WTC11 (cell line): ENCODE measurements at regions not wholly inside any gene's neighbourhood (a gene's known extent, or its start where the extent isn't known, plus 50 kb on each side); places are given as distances from the start of the nearest gene placed in this dataset.

ENCODE experiments used
- ATAC-seq: fragments of 200-7000 bp; cut with Tn5 transposase; 2 replicates; pipeline ENCODE4 v1.10.0; 2021; ENCODE audit warnings: mild to moderate bottlenecking, moderate library complexity
- CTCF ChIA-PET: fragments of 300-600 bp; sonication (Branson Sonifier 250); formaldehyde crosslinking; loops from one replicate; lab custom pipeline; 2021; ENCODE audit warnings: antibody characterized with exemption; lab: Charles Lee
- POLR2A ChIA-PET: fragments of 350-600 bp; sonication (Branson Sonifier 250); formaldehyde crosslinking; loops from one replicate; lab custom pipeline; 2021; ENCODE audit warnings: antibody characterized with exemption; lab: Charles Lee
- DNase-seq: peaks from one replicate; pipeline ENCODE4 v3.0.0; 2021; ENCODE audit warnings: low spot score
- H3K27ac Mint-ChIP-seq: 2 replicates; pipeline ENCODE4 v1.8.0; 2021; ENCODE audit warnings: mixed read lengths
- H3K27me3 Mint-ChIP-seq: 2 replicates; pipeline ENCODE4 v1.8.0; 2021; ENCODE audit warnings: low read depth, mild to moderate bottlenecking, moderate library complexity, mixed read lengths
- H3K36me3 Mint-ChIP-seq: 2 replicates; pipeline ENCODE4 v1.8.0; 2021; ENCODE audit warnings: mixed read lengths
- H3K4me1 Mint-ChIP-seq: 2 replicates; pipeline ENCODE4 v1.8.0; 2022; ENCODE audit warnings: mixed read lengths
- H3K4me3 Mint-ChIP-seq: 2 replicates; pipeline ENCODE4 v1.8.0; 2021; ENCODE audit warnings: mild to moderate bottlenecking, moderate library complexity, mixed read lengths
- H3K9me3 Mint-ChIP-seq: 2 replicates; pipeline ENCODE4 v1.8.0; 2021; ENCODE audit warnings: mixed read lengths
- GABPB1 ChIP-seq: sonication (generic); formaldehyde crosslinking; IDR thresholded peaks from 2 replicates; pipeline ENCODE4 v1.8.1; 2023; ENCODE audit warnings: mild to moderate bottlenecking, missing genetic modification reagents
- GTF2I ChIP-seq: fragments of 250-450 bp; sonication (Bioruptor Pico); conservative IDR thresholded peaks from 2 replicates; pipeline ENCODE4 v1.4.0; 2021; ENCODE audit warnings: mild to moderate bottlenecking
- MYBL2 ChIP-seq: sonication (generic); formaldehyde crosslinking; IDR thresholded peaks from 2 replicates; pipeline ENCODE4 v1.8.1; 2023; ENCODE audit warnings: mild to moderate bottlenecking, moderate library complexity, missing genetic modification reagents
- PRRX2 ChIP-seq: fragments of 250-450 bp; sonication (Bioruptor Pico); IDR thresholded peaks from 2 replicates; pipeline ENCODE4 v1.8.0; 2021; ENCODE audit warnings: mild to moderate bottlenecking
- RELA ChIP-seq: sonication (generic); formaldehyde crosslinking; IDR thresholded peaks from 2 replicates; pipeline ENCODE4 v1.8.1; 2022; ENCODE audit warnings: missing genetic modification reagents, mild to moderate bottlenecking, borderline replicate concordance
- SMAD4 ChIP-seq: sonication (generic); formaldehyde crosslinking; IDR thresholded peaks from 2 replicates; pipeline ENCODE4 v1.8.0; 2022; ENCODE audit warnings: mild to moderate bottlenecking, missing genetic modification reagents
- TEAD1 ChIP-seq: sonication (generic); formaldehyde crosslinking; IDR thresholded peaks from 2 replicates; pipeline ENCODE4 v1.8.0; 2022; ENCODE audit warnings: mild to moderate bottlenecking, missing genetic modification reagents
- ZNF138 ChIP-seq: sonication (generic); formaldehyde crosslinking; conservative IDR thresholded peaks from 2 replicates; pipeline ENCODE4 v1.8.1; 2022; ENCODE audit warnings: mild to moderate bottlenecking, moderate library complexity, missing genetic modification reagents
- ZNF423 ChIP-seq: fragments of 250-450 bp; sonication (Bioruptor Pico); IDR thresholded peaks from 2 replicates; pipeline ENCODE4 v2.1.2; 2022; ENCODE audit warnings: mild to moderate bottlenecking, moderate library complexity
- TF ChIP-seq, protein P1 (sequence below): sonication (generic); formaldehyde crosslinking; IDR thresholded peaks from 2 replicates; pipeline ENCODE4 v1.8.1; 2023; ENCODE audit warnings: mild to moderate bottlenecking, missing genetic modification reagents, moderate library complexity
- TF ChIP-seq, protein P2 (sequence below): fragments of 250-450 bp; sonication (Bioruptor Pico); IDR thresholded peaks from 2 replicates; pipeline ENCODE4 v1.9.0; 2021; ENCODE audit warnings: mild to moderate bottlenecking
- TF ChIP-seq, protein P3 (sequence below): sonication (generic); formaldehyde crosslinking; IDR thresholded peaks from 2 replicates; pipeline ENCODE4 v1.8.1; 2023; ENCODE audit warnings: mild to moderate bottlenecking, missing genetic modification reagents
- TF ChIP-seq, protein P4 (sequence below): sonication (generic); formaldehyde crosslinking; IDR thresholded peaks from 2 replicates; pipeline ENCODE4 v1.8.0; 2023; ENCODE audit warnings: missing genetic modification reagents
- TF ChIP-seq, protein P5 (sequence below): fragments of 250-450 bp; sonication (Bioruptor Pico); IDR thresholded peaks from 2 replicates; pipeline ENCODE4 v1.9.0; 2021; ENCODE audit warnings: mild to moderate bottlenecking, borderline replicate concordance
- TF ChIP-seq, protein P6 (sequence below): fragments of 250-450 bp; sonication (Bioruptor Pico); IDR thresholded peaks from 2 replicates; pipeline ENCODE4 v1.9.0; 2021; ENCODE audit warnings: mild to moderate bottlenecking
- TF ChIP-seq, protein P7 (sequence below): sonication (generic); formaldehyde crosslinking; IDR thresholded peaks from 2 replicates; pipeline ENCODE4 v1.8.0; 2022; ENCODE audit warnings: missing genetic modification reagents

DNA sequence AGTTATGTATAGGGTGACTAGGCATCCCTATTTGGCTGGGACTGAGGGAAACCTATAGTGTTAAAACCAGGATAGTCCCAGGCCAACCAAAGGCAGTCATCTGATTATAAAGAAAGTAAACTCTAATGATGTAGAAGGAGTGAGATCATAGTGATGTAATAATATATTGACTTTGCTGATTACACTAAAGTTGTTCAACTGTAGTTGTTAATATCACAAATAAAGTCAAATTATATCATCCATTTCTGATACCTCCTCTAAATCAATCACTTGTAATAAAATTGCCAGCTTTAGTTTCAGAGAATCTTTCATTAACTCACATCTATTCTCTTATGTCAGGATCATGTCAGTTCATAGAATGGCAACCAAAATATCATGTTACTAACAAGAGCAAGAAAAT lies 98.6 kb downstream of the FOXB1 start:
- DNase-seq (no peak), ATAC-seq (no peak)
- CTCF ChIA-PET = no interaction called here
- H3K27me3 Mint-ChIP-seq = peaks cover 3% of the 10 kb centered on the region; the same call in 1 of the 2 replicates
- H3K27ac Mint-ChIP-seq = no peak overlapping the region
- H3K4me1 Mint-ChIP-seq = peaks cover 8% of the 10 kb centered on the region
- TF ChIP-seq, protein P1, sequence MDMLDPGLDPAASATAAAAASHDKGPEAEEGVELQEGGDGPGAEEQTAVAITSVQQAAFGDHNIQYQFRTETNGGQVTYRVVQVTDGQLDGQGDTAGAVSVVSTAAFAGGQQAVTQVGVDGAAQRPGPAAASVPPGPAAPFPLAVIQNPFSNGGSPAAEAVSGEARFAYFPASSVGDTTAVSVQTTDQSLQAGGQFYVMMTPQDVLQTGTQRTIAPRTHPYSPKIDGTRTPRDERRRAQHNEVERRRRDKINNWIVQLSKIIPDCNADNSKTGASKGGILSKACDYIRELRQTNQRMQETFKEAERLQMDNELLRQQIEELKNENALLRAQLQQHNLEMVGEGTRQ (CRISPR knock-in tag) = no peak
- TF ChIP-seq, protein P2, sequence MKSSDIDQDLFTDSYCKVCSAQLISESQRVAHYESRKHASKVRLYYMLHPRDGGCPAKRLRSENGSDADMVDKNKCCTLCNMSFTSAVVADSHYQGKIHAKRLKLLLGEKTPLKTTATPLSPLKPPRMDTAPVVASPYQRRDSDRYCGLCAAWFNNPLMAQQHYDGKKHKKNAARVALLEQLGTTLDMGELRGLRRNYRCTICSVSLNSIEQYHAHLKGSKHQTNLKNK (CRISPR knock-in tag) = no peak
- TF ChIP-seq ZNF138 (no peak), MYBL2 (CRISPR knock-in tag) (no peak), GTF2I (no peak), ZNF423 (CRISPR knock-in tag) (no peak), GABPB1 (CRISPR knock-in tag) (no peak), PRRX2 (no peak), SMAD4 (no peak), RELA (CRISPR knock-in tag) (no peak), TEAD1 (CRISPR knock-in tag) (no peak)
- TF ChIP-seq, protein P3, sequence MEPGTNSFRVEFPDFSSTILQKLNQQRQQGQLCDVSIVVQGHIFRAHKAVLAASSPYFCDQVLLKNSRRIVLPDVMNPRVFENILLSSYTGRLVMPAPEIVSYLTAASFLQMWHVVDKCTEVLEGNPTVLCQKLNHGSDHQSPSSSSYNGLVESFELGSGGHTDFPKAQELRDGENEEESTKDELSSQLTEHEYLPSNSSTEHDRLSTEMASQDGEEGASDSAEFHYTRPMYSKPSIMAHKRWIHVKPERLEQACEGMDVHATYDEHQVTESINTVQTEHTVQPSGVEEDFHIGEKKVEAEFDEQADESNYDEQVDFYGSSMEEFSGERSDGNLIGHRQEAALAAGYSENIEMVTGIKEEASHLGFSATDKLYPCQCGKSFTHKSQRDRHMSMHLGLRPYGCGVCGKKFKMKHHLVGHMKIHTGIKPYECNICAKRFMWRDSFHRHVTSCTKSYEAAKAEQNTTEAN (CRISPR knock-in tag) = no peak
- TF ChIP-seq, protein P4, sequence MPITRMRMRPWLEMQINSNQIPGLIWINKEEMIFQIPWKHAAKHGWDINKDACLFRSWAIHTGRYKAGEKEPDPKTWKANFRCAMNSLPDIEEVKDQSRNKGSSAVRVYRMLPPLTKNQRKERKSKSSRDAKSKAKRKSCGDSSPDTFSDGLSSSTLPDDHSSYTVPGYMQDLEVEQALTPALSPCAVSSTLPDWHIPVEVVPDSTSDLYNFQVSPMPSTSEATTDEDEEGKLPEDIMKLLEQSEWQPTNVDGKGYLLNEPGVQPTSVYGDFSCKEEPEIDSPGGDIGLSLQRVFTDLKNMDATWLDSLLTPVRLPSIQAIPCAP (CRISPR knock-in tag) = no peak
- TF ChIP-seq, protein P5, sequence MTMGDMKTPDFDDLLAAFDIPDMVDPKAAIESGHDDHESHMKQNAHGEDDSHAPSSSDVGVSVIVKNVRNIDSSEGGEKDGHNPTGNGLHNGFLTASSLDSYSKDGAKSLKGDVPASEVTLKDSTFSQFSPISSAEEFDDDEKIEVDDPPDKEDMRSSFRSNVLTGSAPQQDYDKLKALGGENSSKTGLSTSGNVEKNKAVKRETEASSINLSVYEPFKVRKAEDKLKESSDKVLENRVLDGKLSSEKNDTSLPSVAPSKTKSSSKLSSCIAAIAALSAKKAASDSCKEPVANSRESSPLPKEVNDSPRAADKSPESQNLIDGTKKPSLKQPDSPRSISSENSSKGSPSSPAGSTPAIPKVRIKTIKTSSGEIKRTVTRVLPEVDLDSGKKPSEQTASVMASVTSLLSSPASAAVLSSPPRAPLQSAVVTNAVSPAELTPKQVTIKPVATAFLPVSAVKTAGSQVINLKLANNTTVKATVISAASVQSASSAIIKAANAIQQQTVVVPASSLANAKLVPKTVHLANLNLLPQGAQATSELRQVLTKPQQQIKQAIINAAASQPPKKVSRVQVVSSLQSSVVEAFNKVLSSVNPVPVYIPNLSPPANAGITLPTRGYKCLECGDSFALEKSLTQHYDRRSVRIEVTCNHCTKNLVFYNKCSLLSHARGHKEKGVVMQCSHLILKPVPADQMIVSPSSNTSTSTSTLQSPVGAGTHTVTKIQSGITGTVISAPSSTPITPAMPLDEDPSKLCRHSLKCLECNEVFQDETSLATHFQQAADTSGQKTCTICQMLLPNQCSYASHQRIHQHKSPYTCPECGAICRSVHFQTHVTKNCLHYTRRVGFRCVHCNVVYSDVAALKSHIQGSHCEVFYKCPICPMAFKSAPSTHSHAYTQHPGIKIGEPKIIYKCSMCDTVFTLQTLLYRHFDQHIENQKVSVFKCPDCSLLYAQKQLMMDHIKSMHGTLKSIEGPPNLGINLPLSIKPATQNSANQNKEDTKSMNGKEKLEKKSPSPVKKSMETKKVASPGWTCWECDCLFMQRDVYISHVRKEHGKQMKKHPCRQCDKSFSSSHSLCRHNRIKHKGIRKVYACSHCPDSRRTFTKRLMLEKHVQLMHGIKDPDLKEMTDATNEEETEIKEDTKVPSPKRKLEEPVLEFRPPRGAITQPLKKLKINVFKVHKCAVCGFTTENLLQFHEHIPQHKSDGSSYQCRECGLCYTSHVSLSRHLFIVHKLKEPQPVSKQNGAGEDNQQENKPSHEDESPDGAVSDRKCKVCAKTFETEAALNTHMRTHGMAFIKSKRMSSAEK (CRISPR knock-in tag) = no peak
- TF ChIP-seq, protein P6, sequence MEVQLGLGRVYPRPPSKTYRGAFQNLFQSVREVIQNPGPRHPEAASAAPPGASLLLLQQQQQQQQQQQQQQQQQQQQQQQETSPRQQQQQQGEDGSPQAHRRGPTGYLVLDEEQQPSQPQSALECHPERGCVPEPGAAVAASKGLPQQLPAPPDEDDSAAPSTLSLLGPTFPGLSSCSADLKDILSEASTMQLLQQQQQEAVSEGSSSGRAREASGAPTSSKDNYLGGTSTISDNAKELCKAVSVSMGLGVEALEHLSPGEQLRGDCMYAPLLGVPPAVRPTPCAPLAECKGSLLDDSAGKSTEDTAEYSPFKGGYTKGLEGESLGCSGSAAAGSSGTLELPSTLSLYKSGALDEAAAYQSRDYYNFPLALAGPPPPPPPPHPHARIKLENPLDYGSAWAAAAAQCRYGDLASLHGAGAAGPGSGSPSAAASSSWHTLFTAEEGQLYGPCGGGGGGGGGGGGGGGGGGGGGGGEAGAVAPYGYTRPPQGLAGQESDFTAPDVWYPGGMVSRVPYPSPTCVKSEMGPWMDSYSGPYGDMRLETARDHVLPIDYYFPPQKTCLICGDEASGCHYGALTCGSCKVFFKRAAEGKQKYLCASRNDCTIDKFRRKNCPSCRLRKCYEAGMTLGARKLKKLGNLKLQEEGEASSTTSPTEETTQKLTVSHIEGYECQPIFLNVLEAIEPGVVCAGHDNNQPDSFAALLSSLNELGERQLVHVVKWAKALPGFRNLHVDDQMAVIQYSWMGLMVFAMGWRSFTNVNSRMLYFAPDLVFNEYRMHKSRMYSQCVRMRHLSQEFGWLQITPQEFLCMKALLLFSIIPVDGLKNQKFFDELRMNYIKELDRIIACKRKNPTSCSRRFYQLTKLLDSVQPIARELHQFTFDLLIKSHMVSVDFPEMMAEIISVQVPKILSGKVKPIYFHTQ (CRISPR knock-in tag) = no peak
- TF ChIP-seq, protein P7, sequence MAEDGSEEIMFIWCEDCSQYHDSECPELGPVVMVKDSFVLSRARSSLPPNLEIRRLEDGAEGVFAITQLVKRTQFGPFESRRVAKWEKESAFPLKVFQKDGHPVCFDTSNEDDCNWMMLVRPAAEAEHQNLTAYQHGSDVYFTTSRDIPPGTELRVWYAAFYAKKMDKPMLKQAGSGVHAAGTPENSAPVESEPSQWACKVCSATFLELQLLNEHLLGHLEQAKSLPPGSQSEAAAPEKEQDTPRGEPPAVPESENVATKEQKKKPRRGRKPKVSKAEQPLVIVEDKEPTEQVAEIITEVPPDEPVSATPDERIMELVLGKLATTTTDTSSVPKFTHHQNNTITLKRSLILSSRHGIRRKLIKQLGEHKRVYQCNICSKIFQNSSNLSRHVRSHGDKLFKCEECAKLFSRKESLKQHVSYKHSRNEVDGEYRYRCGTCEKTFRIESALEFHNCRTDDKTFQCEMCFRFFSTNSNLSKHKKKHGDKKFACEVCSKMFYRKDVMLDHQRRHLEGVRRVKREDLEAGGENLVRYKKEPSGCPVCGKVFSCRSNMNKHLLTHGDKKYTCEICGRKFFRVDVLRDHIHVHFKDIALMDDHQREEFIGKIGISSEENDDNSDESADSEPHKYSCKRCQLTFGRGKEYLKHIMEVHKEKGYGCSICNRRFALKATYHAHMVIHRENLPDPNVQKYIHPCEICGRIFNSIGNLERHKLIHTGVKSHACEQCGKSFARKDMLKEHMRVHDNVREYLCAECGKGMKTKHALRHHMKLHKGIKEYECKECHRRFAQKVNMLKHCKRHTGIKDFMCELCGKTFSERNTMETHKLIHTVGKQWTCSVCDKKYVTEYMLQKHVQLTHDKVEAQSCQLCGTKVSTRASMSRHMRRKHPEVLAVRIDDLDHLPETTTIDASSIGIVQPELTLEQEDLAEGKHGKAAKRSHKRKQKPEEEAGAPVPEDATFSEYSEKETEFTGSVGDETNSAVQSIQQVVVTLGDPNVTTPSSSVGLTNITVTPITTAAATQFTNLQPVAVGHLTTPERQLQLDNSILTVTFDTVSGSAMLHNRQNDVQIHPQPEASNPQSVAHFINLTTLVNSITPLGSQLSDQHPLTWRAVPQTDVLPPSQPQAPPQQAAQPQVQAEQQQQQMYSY = no peak
- peaks cover 26% of the 10 kb centered on the region for H3K9me3 Mint-ChIP-seq
- H3K36me3 Mint-ChIP-seq = peaks cover 23% of the 10 kb centered on the region
- H3K4me3 Mint-ChIP-seq = no peak overlapping the region
- POLR2A ChIA-PET = no interaction called here
